Caco-2 (cell line): ENCODE measurements at regions not wholly inside any gene's neighbourhood (a gene's known extent, or its start where the extent isn't known, plus 50 kb on each side); places are given as distances from the start of the nearest gene placed in this dataset.

Experiments
- BruUV-seq: library from RNA; stranded (reverse); fragments of 400-500 nt; replicated peaks from 2 replicates; lab custom pipeline; 2021; lab: Mats Ljungman, UMichigan
- CTCF ChIA-PET: fragments of 300-600 bp; sonication (Branson Sonifier 250); formaldehyde crosslinking; loops from one replicate; lab custom pipeline; 2022; ENCODE audit warnings: antibody characterized with exemption; lab: Charles Lee
- POLR2A ChIA-PET: fragments of 300-600 bp; sonication (Branson Sonifier 250); formaldehyde crosslinking; loops from one replicate; lab custom pipeline; 2022; ENCODE audit warnings: antibody characterized with exemption; lab: Charles Lee
- DNase-seq, 2 experiments: peaks; one replicate each; pipeline versions ENCODE4 v3.0.0 to v3.0.0-alpha.2; 2020 to 2022
- H3K27me3 ChIP-seq: replicated peaks from 2 replicates; pipeline ENCODE4 v1.6.0; 2011; ENCODE audit warnings: low read length; ENCODE audit not compliant: control insufficient read depth, insufficient read depth
- H3K36me3 ChIP-seq: 2 replicates; pipeline ENCODE4 v1.5.1; 2011; ENCODE audit warnings: low read length; ENCODE audit not compliant: control insufficient read depth, insufficient read depth
- H3K4me1 ChIP-seq: fragments of 250-450 bp; sonication (Bioruptor Pico); 2 replicates; pipeline ENCODE4 v1.5.1; 2020; ENCODE audit warnings: mild to moderate bottlenecking
- H3K4me3 ChIP-seq: 2 replicates; pipeline ENCODE4 v1.5.1; 2011; ENCODE audit warnings: low read depth, mild to moderate bottlenecking, control low read depth, low read length
- H3K9me3 ChIP-seq: fragments of 250-450 bp; sonication (Bioruptor Pico); 2 replicates; pipeline ENCODE4 v1.5.1; 2020; ENCODE audit warnings: mild to moderate bottlenecking, moderate library complexity
- H3K27ac Mint-ChIP-seq: one replicate; pipeline ENCODE4 v1.8.0; 2022; ENCODE audit warnings: mixed read lengths; ENCODE audit not compliant: unreplicated experiment
- H3K27me3 Mint-ChIP-seq: one replicate; pipeline ENCODE4 v1.8.0; 2022; ENCODE audit warnings: mixed read lengths; ENCODE audit not compliant: insufficient read depth, unreplicated experiment
- H3K36me3 Mint-ChIP-seq: one replicate; pipeline ENCODE4 v1.8.0; 2022; ENCODE audit warnings: mild to moderate bottlenecking, mixed read lengths; ENCODE audit not compliant: insufficient read depth, unreplicated experiment
- H3K4me1 Mint-ChIP-seq: one replicate; pipeline ENCODE4 v1.8.0; 2022; ENCODE audit warnings: low read depth, mixed read lengths; ENCODE audit not compliant: unreplicated experiment
- H3K4me3 Mint-ChIP-seq: one replicate; pipeline ENCODE4 v1.8.0; 2022; ENCODE audit warnings: mild to moderate bottlenecking, moderate library complexity, mixed read lengths; ENCODE audit not compliant: unreplicated experiment
- H3K9me3 Mint-ChIP-seq: one replicate; pipeline ENCODE4 v1.8.0; 2022; ENCODE audit warnings: mixed read lengths; ENCODE audit not compliant: unreplicated experiment
- CTCF ChIP-seq, 2 experiments: fragments of 200-600 bp in 1 of 2; IDR thresholded peaks; 1 replicate in 1 of 2; 2 replicates in 1 of 2; pipeline versions ENCODE4 v1.5.1 to v1.8.0; 2011 to 2022; ENCODE audit warnings: antibody characterized with exemption in 1 of 2, control low read depth in 1 of 2, inconsistent platforms in 1 of 2, low read depth in 1 of 2, low read length in 1 of 2, mild to moderate bottlenecking in 1 of 2, moderate library complexity in 1 of 2; ENCODE audit not compliant: insufficient read depth in 1 of 2, severe bottlenecking in 1 of 2, unreplicated experiment in 1 of 2
- intact Hi-C: fragments of 100-400 bp; cut with micrococcal nuclease; formaldehyde crosslinking; loops from one replicate; pipeline ENCODE4 v1.10.0; 2022; ENCODE audit not compliant: unreplicated experiment

GRCh38 chr4:163949976-163950601 lies 455.6 kb downstream of the TMA16 start:
- H3K36me3 Mint-ChIP-seq = no peaks in the 10 kb centered on the region
- H3K4me3 Mint-ChIP-seq = no peak overlapping the region
- no TSS peak for BruUV-seq
- no peak for TF ChIP-seq CTCF (IDR thresholded peaks at IDR 0.05; ENCODE audit: insufficient read depth in 1 of 2, low read depth in 1 of 2, low read length in 1 of 2, severe bottlenecking in 1 of 2, unreplicated experiment in 1 of 2)
- H3K27ac Mint-ChIP-seq = no peak overlapping the region
- peaks cover 10% of the 10 kb centered on the region for H3K9me3 Mint-ChIP-seq
- H3K4me1 ChIP-seq = no peaks in the 10 kb centered on the region
- no peaks in the 10 kb centered on the region for H3K9me3 ChIP-seq
- POLR2A ChIA-PET = no interaction called here
- CTCF ChIA-PET = no interaction called here
- no peaks in the 10 kb centered on the region for H3K36me3 ChIP-seq
- no peak overlapping the region for H3K4me3 ChIP-seq
- H3K4me1 Mint-ChIP-seq = no peaks in the 10 kb centered on the region
- DNase-seq = no peak
- H3K27me3 ChIP-seq = no peaks in the 10 kb centered on the region
- H3K27me3 Mint-ChIP-seq = peaks cover 3% of the 10 kb centered on the region
- intact Hi-C loops = no loop called here

GRCh38 chr4:163955288-163955687 lies 460.8 kb downstream of the TMA16 start:
- Histone ChIP-seq H3K9me3 (no peaks in the 10 kb centered on the region), H3K4me3 (no peak overlapping the region), H3K36me3 (no peaks in the 10 kb centered on the region), H3K4me1 (no peaks in the 10 kb centered on the region), H3K27me3 (no peaks in the 10 kb centered on the region)
- H3K36me3 Mint-ChIP-seq = no peaks in the 10 kb centered on the region
- no peak overlapping the region for H3K4me3 Mint-ChIP-seq
- DNase-seq = no peak
- TF ChIP-seq CTCF (IDR thresholded peaks at IDR 0.05; ENCODE audit: insufficient read depth in 1 of 2, low read depth in 1 of 2, low read length in 1 of 2, severe bottlenecking in 1 of 2, unreplicated experiment in 1 of 2) = no peak
- H3K9me3 Mint-ChIP-seq = no peaks in the 10 kb centered on the region
- H3K27ac Mint-ChIP-seq = no peak overlapping the region
- no TSS peak for BruUV-seq
- CTCF ChIA-PET = no interaction called here
- POLR2A ChIA-PET = no interaction called here
- intact Hi-C loops = no loop called here
- H3K4me1 Mint-ChIP-seq = no peaks in the 10 kb centered on the region
- H3K27me3 Mint-ChIP-seq = no peaks in the 10 kb centered on the region

GRCh38 chr4:163958751-163959150 lies 464.3 kb downstream of the TMA16 start:
- no peaks in the 10 kb centered on the region for H3K27me3 ChIP-seq
- no peak overlapping the region for H3K27ac Mint-ChIP-seq
- no peaks in the 10 kb centered on the region for H3K36me3 Mint-ChIP-seq
- no TSS peak for BruUV-seq
- H3K4me1 ChIP-seq = no peaks in the 10 kb centered on the region
- H3K4me3 ChIP-seq = no peak overlapping the region
- no peaks in the 10 kb centered on the region for H3K36me3 ChIP-seq
- no peaks in the 10 kb centered on the region for H3K4me1 Mint-ChIP-seq
- TF ChIP-seq CTCF (IDR thresholded peaks at IDR 0.05; ENCODE audit: insufficient read depth in 1 of 2, low read depth in 1 of 2, low read length in 1 of 2, severe bottlenecking in 1 of 2, unreplicated experiment in 1 of 2) = no peak
- H3K9me3 ChIP-seq = no peaks in the 10 kb centered on the region
- no peaks in the 10 kb centered on the region for H3K27me3 Mint-ChIP-seq
- intact Hi-C loops = no loop called here
- no peaks in the 10 kb centered on the region for H3K9me3 Mint-ChIP-seq
- H3K4me3 Mint-ChIP-seq = no peak overlapping the region
- ChIA-PET CTCF (interaction anchor here (0.7 kb wide), 1 partner anchor 388 kb away, joined by 3 read pairs; no protein-coding TSS in a partner anchor), POLR2A (no interaction called here)
- no peak for DNase-seq
